ENCODE measurements at regions not wholly inside any gene's neighbourhood (a gene's known extent, or its start where the extent isn't known, plus 50 kb on each side); places are given as distances from the start of the nearest gene placed in this dataset.

GRCh38 chrX:95889279-95889678 lies 795.4 kb upstream of the DIAPH2 start:
- TF ChIP-seq, protein P1, sequence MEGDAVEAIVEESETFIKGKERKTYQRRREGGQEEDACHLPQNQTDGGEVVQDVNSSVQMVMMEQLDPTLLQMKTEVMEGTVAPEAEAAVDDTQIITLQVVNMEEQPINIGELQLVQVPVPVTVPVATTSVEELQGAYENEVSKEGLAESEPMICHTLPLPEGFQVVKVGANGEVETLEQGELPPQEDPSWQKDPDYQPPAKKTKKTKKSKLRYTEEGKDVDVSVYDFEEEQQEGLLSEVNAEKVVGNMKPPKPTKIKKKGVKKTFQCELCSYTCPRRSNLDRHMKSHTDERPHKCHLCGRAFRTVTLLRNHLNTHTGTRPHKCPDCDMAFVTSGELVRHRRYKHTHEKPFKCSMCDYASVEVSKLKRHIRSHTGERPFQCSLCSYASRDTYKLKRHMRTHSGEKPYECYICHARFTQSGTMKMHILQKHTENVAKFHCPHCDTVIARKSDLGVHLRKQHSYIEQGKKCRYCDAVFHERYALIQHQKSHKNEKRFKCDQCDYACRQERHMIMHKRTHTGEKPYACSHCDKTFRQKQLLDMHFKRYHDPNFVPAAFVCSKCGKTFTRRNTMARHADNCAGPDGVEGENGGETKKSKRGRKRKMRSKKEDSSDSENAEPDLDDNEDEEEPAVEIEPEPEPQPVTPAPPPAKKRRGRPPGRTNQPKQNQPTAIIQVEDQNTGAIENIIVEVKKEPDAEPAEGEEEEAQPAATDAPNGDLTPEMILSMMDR (IDR thresholded peaks at IDR 0.05 in 4 of 5, conservative IDR thresholded peaks at IDR 0.05 in 1 of 5) = no peak
- no peak for TF ChIP-seq POLR2A (IDR thresholded peaks at IDR 0.05)
